ENCODE measurements at regions not wholly inside any gene's neighbourhood (a gene's known extent, or its start where the extent isn't known, plus 50 kb on each side); places are given as distances from the start of the nearest gene placed in this dataset.

DNA sequence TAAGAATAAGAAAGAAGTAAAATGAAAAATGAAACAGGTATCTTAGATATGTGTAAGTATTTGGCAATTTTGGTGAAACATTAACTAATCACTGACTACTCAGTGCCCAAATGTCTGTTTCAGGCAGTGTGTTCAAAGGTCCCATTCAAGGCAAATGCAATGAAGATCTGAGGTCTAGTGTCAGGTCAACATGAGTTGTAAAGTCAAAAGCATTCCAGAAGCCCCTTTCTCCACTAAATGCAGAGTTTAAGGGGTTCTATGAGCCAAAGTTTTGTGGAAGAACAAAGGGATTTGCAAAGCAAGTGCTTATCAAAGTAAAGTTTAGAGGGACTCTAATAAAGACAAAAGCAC, 71.0 kb upstream of the GPBP1 start:
- Mint-ChIP-seq H3K27ac (no peak overlapping the region), H3K27me3 (ENCODE audit: insufficient read depth) (peaks cover 10% of the 10 kb centered on the region), H3K4me3 (no peak overlapping the region), H3K36me3 (ENCODE audit: low read depth) (no peaks in the 10 kb centered on the region), H3K4me1 (ENCODE audit: low read depth) (no peaks in the 10 kb centered on the region), H3K9me3 (peaks cover 8% of the 10 kb centered on the region)
- TF ChIP-seq, protein P1, sequence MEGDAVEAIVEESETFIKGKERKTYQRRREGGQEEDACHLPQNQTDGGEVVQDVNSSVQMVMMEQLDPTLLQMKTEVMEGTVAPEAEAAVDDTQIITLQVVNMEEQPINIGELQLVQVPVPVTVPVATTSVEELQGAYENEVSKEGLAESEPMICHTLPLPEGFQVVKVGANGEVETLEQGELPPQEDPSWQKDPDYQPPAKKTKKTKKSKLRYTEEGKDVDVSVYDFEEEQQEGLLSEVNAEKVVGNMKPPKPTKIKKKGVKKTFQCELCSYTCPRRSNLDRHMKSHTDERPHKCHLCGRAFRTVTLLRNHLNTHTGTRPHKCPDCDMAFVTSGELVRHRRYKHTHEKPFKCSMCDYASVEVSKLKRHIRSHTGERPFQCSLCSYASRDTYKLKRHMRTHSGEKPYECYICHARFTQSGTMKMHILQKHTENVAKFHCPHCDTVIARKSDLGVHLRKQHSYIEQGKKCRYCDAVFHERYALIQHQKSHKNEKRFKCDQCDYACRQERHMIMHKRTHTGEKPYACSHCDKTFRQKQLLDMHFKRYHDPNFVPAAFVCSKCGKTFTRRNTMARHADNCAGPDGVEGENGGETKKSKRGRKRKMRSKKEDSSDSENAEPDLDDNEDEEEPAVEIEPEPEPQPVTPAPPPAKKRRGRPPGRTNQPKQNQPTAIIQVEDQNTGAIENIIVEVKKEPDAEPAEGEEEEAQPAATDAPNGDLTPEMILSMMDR (IDR thresholded peaks at IDR 0.05), result no peak
- DNase-seq, result no peak

DNA sequence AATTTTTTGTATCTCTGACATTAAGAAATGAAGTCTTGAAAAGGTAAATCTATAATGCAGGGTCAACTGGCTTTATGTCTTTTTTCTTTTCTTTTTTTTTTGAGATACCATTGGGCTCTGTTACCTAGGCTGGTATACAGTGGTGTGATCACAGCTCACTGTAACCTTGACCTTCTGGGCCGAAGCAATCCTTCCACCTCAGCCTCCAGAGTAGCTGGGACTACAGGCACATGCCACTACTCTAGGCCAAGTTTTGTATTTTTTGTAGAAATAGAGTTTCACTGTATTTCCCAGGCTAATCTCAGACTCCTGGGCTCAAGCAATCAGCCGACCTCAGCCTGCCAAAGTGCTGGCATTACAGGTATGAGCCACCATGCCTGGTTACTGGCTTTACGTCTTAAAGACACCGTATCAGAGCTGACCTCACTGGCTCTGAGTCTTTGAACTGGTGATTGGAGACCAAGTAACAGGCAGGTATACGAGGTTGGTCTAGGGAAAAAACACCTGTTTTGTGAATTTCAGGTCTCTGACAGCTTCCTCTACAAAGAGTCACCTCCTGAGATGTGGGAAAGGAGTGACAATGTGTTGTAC, 70.4 kb upstream of the GPBP1 start:
- Mint-ChIP-seq H3K27ac (no peak overlapping the region), H3K9me3 (peaks cover 3% of the 10 kb centered on the region; the same call in 1 of the 2 replicates), H3K27me3 (ENCODE audit: insufficient read depth) (peaks cover 10% of the 10 kb centered on the region), H3K4me1 (ENCODE audit: low read depth) (no peaks in the 10 kb centered on the region), H3K36me3 (ENCODE audit: low read depth) (no peaks in the 10 kb centered on the region), H3K4me3 (no peak overlapping the region)
- no peak for DNase-seq
- TF ChIP-seq, protein P1 (IDR thresholded peaks at IDR 0.05), result no peak

DNA sequence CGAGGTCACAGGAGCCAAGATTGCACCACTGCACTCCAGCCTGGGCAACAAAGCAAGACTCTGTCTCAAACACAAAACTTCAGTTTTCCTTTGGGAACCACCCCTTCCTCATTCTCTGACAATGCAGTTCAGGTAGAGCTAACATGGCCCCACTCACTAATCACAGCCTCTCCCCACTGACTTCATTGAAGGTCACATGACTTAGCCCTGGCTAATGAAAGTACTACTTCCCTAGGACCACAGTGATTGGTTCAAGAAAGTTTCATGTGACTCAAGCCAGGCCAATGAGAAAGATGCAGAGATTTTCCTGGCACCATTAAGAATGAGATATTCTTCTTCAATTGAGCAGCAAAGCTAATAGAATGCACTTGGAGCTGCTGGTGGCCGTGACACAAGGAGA, 67.2 kb upstream of the GPBP1 start:
- Mint-ChIP-seq H3K4me1 (ENCODE audit: low read depth) (no peaks in the 10 kb centered on the region), H3K4me3 (no peak overlapping the region), H3K27ac (no peak overlapping the region), H3K27me3 (ENCODE audit: insufficient read depth) (peaks cover 11% of the 10 kb centered on the region; the same call in 1 of the 2 replicates), H3K36me3 (ENCODE audit: low read depth) (no peaks in the 10 kb centered on the region), H3K9me3 (no peaks in the 10 kb centered on the region)
- DNase-seq, result no peak
- TF ChIP-seq, protein P1 (IDR thresholded peaks at IDR 0.05), result no peak

DNA sequence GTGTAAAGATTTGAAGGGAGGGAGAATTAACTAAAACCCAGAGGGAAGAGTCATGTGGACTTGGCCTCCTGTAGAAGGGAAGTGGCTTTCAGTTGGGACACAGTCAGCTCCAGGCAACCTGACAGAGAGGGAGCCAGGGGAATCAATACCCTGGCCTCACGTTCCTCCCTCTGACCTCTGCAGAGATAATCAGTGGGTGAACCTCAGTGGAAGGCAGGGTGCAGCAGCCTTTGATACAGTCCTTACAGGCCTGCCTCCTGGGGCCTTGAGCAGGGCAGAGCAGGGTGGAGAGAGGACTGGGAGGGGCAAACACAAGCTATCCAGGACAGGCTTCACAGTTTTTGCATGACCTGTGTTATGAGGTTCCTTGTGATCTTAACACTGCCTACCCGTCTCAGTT, 61.9 kb upstream of the GPBP1 start:
- no peaks in the 10 kb centered on the region for H3K9me3 Mint-ChIP-seq
- H3K36me3 Mint-ChIP-seq (ENCODE audit: low read depth), result no peaks in the 10 kb centered on the region
- no peak overlapping the region for H3K27ac Mint-ChIP-seq
- peaks cover 4% of the 10 kb centered on the region; the same call in 1 of the 2 replicates for H3K27me3 Mint-ChIP-seq (ENCODE audit: insufficient read depth)
- H3K4me3 Mint-ChIP-seq, result no peak overlapping the region
- DNase-seq, result no peak
- H3K4me1 Mint-ChIP-seq (ENCODE audit: low read depth), result no peaks in the 10 kb centered on the region
- TF ChIP-seq, protein P1 (IDR thresholded peaks at IDR 0.05), result no peak

- TF ChIP-seq, protein P1 (IDR thresholded peaks at IDR 0.05), result no peak
- Mint-ChIP-seq H3K27me3 (ENCODE audit: insufficient read depth) (peaks cover 3% of the 10 kb centered on the region; the same call in 1 of the 2 replicates), H3K4me3 (no peak overlapping the region), H3K4me1 (ENCODE audit: low read depth) (no peaks in the 10 kb centered on the region), H3K9me3 (no peaks in the 10 kb centered on the region), H3K27ac (no peak overlapping the region), H3K36me3 (ENCODE audit: low read depth) (no peaks in the 10 kb centered on the region)
- DNase-seq, result no peak
These were observed 60.4 kb upstream of the GPBP1 start for GRCh38 chr5:57113481-57113880.

DNA sequence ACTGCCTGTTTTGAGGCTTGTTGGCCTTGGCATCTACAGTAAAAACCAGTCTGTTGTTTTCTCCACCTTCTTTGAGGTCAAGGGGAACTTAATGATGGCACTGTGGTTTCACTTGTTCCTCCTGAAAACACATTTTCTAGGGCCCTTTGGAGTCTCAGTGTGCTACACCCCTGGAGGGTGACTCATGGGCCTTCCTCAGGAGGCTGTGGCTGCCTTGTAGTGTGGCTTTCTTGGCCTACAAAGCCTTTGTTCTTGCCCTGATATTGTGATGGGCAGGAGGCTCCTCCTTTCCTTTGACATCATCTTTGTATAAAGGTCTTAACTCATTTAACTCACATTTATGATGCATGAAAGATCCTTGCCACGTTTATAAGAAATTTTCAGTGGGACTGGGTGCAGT, 56.3 kb upstream of the GPBP1 start:
- Mint-ChIP-seq H3K36me3 (ENCODE audit: low read depth) (no peaks in the 10 kb centered on the region), H3K27me3 (ENCODE audit: insufficient read depth) (peaks cover 4% of the 10 kb centered on the region; the same call in 1 of the 2 replicates), H3K4me1 (ENCODE audit: low read depth) (no peaks in the 10 kb centered on the region), H3K27ac (no peak overlapping the region), H3K9me3 (peaks cover 3% of the 10 kb centered on the region), H3K4me3 (no peak overlapping the region)
- no peak for DNase-seq
- TF ChIP-seq, protein P1 (IDR thresholded peaks at IDR 0.05), result no peak
